ENCODE measurements at regions not wholly inside any gene's neighbourhood (a gene's known extent, or its start where the extent isn't known, plus 50 kb on each side); places are given as distances from the start of the nearest gene placed in this dataset.
"Not testable (repeated sequence)": the region's sequence is repeated elsewhere in the genome, so short reads cannot be mapped to it uniquely, and the experiment has no call there.

DNA sequence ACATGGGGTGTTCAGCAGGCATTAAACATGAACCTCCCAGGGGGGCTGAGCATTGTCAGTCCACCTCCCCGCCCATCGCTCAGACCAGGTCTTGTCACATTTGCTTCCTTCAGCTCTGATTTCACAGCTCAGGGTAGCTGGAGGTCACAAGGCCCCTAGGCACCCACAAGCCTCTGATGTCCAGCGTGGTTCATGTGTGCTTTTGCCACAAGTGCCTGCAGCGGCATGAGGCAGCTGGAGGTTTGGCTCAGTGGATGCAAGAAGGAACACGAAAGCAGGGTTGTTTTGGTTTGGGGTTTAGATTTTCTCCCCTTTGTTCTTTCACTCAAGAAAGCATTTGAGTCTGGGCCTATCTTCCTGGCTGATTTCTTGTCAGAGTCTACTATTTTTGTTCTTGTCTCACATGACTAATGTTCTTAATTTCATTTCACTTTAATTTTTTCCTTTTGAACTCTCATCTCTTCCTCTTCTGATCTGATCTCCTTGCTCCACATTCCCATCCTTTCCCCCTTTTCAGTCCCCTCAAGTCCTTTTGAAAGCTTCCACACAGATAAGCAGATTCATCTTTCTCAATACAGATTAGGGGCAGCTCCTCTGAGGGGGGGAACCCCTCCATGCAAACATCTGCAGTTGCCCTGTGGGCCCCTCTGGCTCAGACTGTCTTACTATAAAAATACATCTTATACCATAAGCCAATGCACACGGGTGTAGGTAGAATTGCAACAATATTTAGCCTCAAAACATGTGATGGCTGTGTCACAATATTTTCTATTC lies 68.1 kb upstream of the CEP85L start:
- H3K9me3 ChIP-seq, result no peaks in the 10 kb centered on the region
- H3K36me3 ChIP-seq, result no peaks in the 10 kb centered on the region
- no peak overlapping the region for H3K4me3 ChIP-seq
- H3K27ac ChIP-seq, result no peak overlapping the region
- no peaks in the 10 kb centered on the region for H3K27me3 ChIP-seq
- no peak for DNase-seq (ENCODE audit: extremely low spot score in 2 of 2)
- intact Hi-C loops (cut with DNase I), result no loop called here
- no peaks in the 10 kb centered on the region for H3K4me1 ChIP-seq
- no peak for TF ChIP-seq POLR2A (IDR thresholded peaks at IDR 0.05)
- TF ChIP-seq, protein P1, sequence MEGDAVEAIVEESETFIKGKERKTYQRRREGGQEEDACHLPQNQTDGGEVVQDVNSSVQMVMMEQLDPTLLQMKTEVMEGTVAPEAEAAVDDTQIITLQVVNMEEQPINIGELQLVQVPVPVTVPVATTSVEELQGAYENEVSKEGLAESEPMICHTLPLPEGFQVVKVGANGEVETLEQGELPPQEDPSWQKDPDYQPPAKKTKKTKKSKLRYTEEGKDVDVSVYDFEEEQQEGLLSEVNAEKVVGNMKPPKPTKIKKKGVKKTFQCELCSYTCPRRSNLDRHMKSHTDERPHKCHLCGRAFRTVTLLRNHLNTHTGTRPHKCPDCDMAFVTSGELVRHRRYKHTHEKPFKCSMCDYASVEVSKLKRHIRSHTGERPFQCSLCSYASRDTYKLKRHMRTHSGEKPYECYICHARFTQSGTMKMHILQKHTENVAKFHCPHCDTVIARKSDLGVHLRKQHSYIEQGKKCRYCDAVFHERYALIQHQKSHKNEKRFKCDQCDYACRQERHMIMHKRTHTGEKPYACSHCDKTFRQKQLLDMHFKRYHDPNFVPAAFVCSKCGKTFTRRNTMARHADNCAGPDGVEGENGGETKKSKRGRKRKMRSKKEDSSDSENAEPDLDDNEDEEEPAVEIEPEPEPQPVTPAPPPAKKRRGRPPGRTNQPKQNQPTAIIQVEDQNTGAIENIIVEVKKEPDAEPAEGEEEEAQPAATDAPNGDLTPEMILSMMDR (IDR thresholded peaks at IDR 0.05), result no peak
- no peak for TF ChIP-seq POLR2AphosphoS5 (IDR thresholded peaks at IDR 0.05; ENCODE audit: insufficient read depth in 1 of 2, low read depth in 1 of 2)

- TF ChIP-seq, protein P1 (IDR thresholded peaks at IDR 0.05), result no peak
- no peak for TF ChIP-seq POLR2AphosphoS5 (IDR thresholded peaks at IDR 0.05; ENCODE audit: insufficient read depth in 1 of 2, low read depth in 1 of 2)
- TF ChIP-seq POLR2A (IDR thresholded peaks at IDR 0.05), result no peak
- Histone ChIP-seq H3K36me3 (no peaks in the 10 kb centered on the region), H3K4me1 (no peaks in the 10 kb centered on the region), H3K9me3 (no peaks in the 10 kb centered on the region), H3K27me3 (no peaks in the 10 kb centered on the region), H3K4me3 (no peak overlapping the region), H3K27ac (no peak overlapping the region)
- no peak for DNase-seq (ENCODE audit: extremely low spot score in 2 of 2)
- intact Hi-C loops (cut with DNase I), result no loop called here
Observed at GRCh38 chr6:118718903-118719302, 67.5 kb upstream of the CEP85L start.

- no peaks in the 10 kb centered on the region for H3K9me3 ChIP-seq
- H3K4me1 ChIP-seq, result no peaks in the 10 kb centered on the region
- no peaks in the 10 kb centered on the region for H3K27me3 ChIP-seq
- intact Hi-C loops (cut with DNase I), result no loop called here
- TF ChIP-seq, protein P1 (IDR thresholded peaks at IDR 0.05), result no peak
- TF ChIP-seq POLR2AphosphoS5 (IDR thresholded peaks at IDR 0.05; ENCODE audit: insufficient read depth in 1 of 2, low read depth in 1 of 2), result no peak
- TF ChIP-seq POLR2A (IDR thresholded peaks at IDR 0.05), result no peak
- no peaks in the 10 kb centered on the region for H3K36me3 ChIP-seq
- no peak overlapping the region for H3K4me3 ChIP-seq
- no peak overlapping the region for H3K27ac ChIP-seq
- DNase-seq (ENCODE audit: extremely low spot score in 2 of 2), result no peak
Observed at GRCh38 chr6:118718297-118718696, 66.9 kb upstream of the CEP85L start.

DNA sequence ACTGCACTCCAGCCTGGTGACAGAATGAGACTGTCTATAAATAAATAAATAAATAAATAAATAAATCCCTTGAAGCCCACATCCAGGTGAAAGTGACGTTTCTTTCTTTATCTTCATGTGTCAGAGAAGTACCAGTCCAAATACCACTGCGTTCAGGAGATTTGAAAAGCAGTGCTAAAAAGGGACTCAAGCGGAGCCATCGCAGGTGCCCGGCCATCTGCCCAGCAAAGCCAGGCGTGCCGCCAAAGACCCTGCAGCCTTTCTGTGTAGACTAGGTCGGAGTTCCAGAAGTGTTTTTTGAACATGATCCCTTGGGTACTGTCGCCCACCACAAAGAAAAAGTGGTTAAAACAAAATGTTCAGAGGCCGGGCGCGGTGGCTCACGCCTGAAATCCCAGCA lies 65.7 kb upstream of the CEP85L start:
- Histone ChIP-seq H3K4me1 (no peaks in the 10 kb centered on the region), H3K27ac (no peak overlapping the region), H3K4me3 (no peak overlapping the region), H3K9me3 (no peaks in the 10 kb centered on the region), H3K27me3 (no peaks in the 10 kb centered on the region), H3K36me3 (no peaks in the 10 kb centered on the region)
- TF ChIP-seq, protein P1 (IDR thresholded peaks at IDR 0.05), result no peak
- TF ChIP-seq POLR2A (IDR thresholded peaks at IDR 0.05), result no peak
- no peak for TF ChIP-seq POLR2AphosphoS5 (IDR thresholded peaks at IDR 0.05; ENCODE audit: insufficient read depth in 1 of 2, low read depth in 1 of 2)
- no peak for DNase-seq (ENCODE audit: extremely low spot score in 2 of 2)
- intact Hi-C loops (cut with DNase I), result no loop called here

DNA sequence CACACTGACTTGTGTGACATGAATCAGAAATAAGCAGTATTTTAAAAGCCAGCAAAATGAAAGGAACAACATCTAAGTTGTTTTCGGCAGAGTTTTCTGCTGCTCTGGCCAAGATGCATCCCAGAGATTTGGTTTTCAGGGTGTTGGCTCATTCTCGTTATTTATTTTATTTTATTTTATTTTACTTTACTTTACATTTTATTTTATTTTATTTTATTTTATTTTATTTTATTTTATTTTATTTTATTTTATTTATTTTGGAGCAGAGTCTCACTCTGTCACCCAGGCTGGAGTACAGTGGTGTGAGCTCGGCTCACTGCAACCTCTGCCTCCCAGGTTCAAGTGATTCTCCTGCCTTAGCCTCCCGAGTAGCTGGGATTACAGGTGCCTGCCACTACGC lies 64.5 kb upstream of the CEP85L start:
- H3K27me3 ChIP-seq; H3K27ac ChIP-seq; intact Hi-C loops (cut with DNase I); H3K4me1 ChIP-seq; DNase-seq (ENCODE audit: extremely low spot score in 2 of 2); H3K4me3 ChIP-seq; H3K9me3 ChIP-seq; H3K36me3 ChIP-seq: not testable (repeated sequence)

Data from vagina (tissue), 2 donors.